ENCODE measurements at regions not wholly inside any gene's neighbourhood (a gene's known extent, or its start where the extent isn't known, plus 50 kb on each side); places are given as distances from the start of the nearest gene placed in this dataset.

GRCh38 chr10:44326474-44327030 is 58.3 kb downstream of the CXCL12 start:
- no peak for DNase-seq (ENCODE audit: low spot score)

GRCh38 chr10:44325596-44326307 is 59.1 kb downstream of the CXCL12 start:
- DNase-seq (ENCODE audit: low spot score) = no peak

GRCh38 chr10:44325157-44325556 is 59.7 kb downstream of the CXCL12 start:
- DNase-seq (ENCODE audit: low spot score) = no peak

- DNase-seq (ENCODE audit: low spot score) = no peak
These were observed 61.1 kb downstream of the CXCL12 start for GRCh38 chr10:44323838-44324237.

GRCh38 chr10:44322137-44322536 is 62.8 kb downstream of the CXCL12 start:
- no peak for DNase-seq (ENCODE audit: low spot score)

- DNase-seq (ENCODE audit: low spot score) = no peak
These were observed 64.1 kb downstream of the CXCL12 start for GRCh38 chr10:44320756-44321155.

GRCh38 chr10:44317856-44318255 is 67.0 kb downstream of the CXCL12 start:
- DNase-seq (ENCODE audit: low spot score) = no peak

GRCh38 chr10:44316922-44317215 is 68.0 kb downstream of the CXCL12 start:
- no peak for DNase-seq (ENCODE audit: low spot score)

- no peak for DNase-seq (ENCODE audit: low spot score)
These were observed 68.5 kb downstream of the CXCL12 start for GRCh38 chr10:44316187-44316921.

GRCh38 chr10:44314802-44315460 is 70.0 kb downstream of the CXCL12 start:
- DNase-seq (ENCODE audit: low spot score) = no peak

- DNase-seq (ENCODE audit: low spot score) = no peak
These were observed 71.1 kb downstream of the CXCL12 start for GRCh38 chr10:44313761-44314165.

GRCh38 chr10:44312401-44312800 is 72.5 kb downstream of the CXCL12 start:
- no peak for DNase-seq (ENCODE audit: low spot score)

- DNase-seq (ENCODE audit: low spot score) = no peak
These were observed 73.3 kb downstream of the CXCL12 start for GRCh38 chr10:44311563-44312051.

- DNase-seq (ENCODE audit: low spot score) = peak; percentile 55
These were observed 73.9 kb downstream of the CXCL12 start for GRCh38 chr10:44310762-44311562.

GRCh38 chr10:44309939-44310761 is 74.7 kb downstream of the CXCL12 start:
- DNase-seq (ENCODE audit: low spot score) = peak; percentile 16

- no peak for DNase-seq (ENCODE audit: low spot score)
These were observed 75.5 kb downstream of the CXCL12 start for GRCh38 chr10:44309361-44309760.

- no peak for DNase-seq (ENCODE audit: low spot score)
These were observed 76.0 kb downstream of the CXCL12 start for GRCh38 chr10:44308935-44309334.

GRCh38 chr10:44307691-44308090 is 77.2 kb downstream of the CXCL12 start:
- DNase-seq (ENCODE audit: low spot score) = no peak

GRCh38 chr10:44306762-44307161 is 78.1 kb downstream of the CXCL12 start:
- no peak for DNase-seq (ENCODE audit: low spot score)

GRCh38 chr10:44306147-44306710 is 78.7 kb downstream of the CXCL12 start:
- no peak for DNase-seq (ENCODE audit: low spot score)
